ENCODE measurements at regions not wholly inside any gene's neighbourhood (a gene's known extent, or its start where the extent isn't known, plus 50 kb on each side); places are given as distances from the start of the nearest gene placed in this dataset.
"Not testable (repeated sequence)": the region's sequence is repeated elsewhere in the genome, so short reads cannot be mapped to it uniquely, and the experiment has no call there.

DNA sequence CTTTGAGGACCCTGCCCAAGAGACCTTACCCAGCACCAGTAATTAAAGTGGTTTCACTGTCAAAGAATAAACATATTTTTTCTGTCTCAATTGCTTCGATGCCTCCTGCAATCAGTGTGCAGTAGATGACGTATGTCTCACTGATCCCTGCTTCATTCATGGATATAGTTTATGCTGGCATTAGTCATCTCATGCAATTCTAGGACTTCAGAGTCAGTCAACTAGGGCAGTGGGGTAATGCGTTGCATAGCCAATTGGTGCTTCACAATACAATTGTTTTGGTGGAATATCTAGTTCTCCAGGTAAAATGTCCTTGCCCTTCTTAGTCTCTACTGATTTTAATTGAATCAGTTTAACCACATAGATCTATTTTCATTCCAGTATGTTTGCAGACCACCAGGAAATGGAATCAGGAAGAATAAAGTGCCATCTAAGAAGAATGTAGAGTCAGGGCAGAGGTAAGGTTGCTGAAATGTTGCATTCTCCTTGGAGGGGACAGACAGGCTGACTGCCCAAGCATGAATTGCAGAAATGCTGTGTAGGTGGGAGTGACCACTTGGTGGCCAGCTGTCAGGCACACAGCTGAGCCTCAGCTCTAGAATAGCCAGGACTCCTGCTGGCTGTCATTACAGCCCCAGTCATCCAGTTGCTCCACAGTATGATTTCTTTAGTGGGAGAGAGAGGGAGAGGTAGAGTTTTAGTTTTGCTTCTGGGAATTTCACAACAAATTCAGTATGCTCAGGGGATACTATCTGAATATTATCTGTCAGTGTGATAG lies 73.5 kb upstream of the MEGF10 start:
- DNase-seq = no peak

GRCh38 chr5:127221936-127222335 lies 68.7 kb upstream of the MEGF10 start:
- DNase-seq = not testable (repeated sequence)

GRCh38 chr5:127222571-127223156 lies 67.9 kb upstream of the MEGF10 start:
- DNase-seq = not testable (repeated sequence)

DNA sequence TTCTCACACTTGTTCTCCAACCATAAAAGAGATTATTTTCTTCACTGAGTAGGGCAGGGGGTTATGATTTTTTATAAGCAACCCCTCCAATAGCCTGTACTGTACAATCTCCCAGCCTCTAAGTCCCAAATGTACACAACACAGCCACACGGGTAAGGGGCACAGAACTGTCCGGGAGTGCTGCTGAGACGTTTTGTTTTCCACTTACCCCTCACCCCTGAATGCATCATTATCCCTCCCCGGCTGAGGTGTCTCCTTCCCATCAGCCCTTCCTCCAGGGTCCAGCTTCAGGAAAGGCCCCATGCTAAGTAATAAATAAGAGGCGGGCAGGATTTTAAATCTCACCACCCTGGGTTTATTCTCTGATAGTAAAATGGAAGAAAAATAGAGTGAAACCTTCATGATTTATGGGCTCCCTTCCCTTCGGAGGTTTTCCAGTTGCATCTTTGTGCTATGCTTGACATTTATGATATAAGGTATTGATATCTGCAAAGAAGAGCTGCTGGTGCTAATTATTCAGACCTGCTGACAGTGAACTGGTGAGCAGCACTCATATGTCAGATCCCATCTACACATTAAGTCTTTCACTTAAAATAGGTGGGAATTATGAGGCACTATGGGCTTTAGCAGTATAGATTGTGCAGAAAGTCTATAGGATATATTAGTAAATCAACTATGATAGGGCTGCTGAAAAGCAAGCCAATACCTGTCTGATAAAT lies 67.2 kb upstream of the MEGF10 start:
- DNase-seq = no peak

GRCh38 chr5:127227881-127228280 lies 62.7 kb upstream of the MEGF10 start:
- DNase-seq = no peak

DNA sequence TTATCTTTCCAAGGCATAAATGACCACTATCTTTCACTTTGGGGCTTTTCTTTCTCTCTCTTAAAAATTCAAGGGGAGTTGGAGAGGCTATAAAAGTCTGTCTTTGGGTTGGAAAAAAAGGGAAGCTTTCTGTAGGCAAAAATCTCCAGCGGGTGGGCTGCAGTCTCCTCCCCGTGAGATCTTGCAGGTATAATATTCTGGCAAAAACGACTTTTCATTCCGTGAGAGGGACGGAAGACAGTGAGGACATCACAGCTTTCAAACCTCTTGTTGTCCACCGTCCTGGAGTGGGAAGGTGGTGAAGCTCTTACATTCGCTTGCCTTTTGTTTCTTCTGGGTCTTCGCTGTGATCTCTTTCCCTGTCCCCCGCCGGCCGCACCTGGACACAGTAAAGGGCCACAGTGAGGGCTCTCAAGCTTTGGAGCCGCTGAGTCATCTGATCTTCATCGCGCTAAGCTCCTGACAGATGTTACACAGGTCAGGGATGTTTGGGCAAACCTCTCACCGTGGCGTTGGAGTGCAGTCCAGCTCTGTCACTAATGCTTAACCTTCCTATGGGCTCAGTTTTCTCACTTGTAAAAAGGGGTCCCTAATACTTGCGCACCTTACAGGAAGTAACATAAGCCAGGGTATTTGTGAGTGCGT lies 61.9 kb upstream of the MEGF10 start:
- no peak for DNase-seq

- DNase-seq = peak; percentile 54
Measured at GRCh38 chr5:127229185-127229889, 61.3 kb upstream of the MEGF10 start.

DNA sequence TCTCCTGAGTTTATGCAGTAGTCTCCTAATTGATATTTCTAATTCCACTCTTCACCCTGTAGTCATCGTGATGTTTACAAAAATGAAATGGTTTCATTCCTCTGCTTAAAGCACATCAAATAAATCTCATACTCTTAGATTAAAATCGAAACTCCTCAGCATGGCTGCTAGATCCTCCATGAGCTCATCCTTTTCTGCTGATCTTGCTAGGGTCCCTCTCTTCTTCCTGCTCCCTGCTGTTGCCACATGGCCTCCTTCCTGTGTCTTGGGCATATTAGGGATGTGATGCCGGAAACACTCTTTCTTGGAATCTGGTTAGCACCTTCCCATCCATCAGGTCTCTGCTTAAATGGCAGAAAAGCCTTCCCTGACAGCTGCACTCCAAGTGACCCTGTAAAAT lies 59.5 kb upstream of the MEGF10 start:
- DNase-seq = no peak

- no peak for DNase-seq
Measured at GRCh38 chr5:127233590-127233989, 57.0 kb upstream of the MEGF10 start.

- no peak for DNase-seq
Measured at GRCh38 chr5:127235136-127235535, 55.5 kb upstream of the MEGF10 start.

DNA sequence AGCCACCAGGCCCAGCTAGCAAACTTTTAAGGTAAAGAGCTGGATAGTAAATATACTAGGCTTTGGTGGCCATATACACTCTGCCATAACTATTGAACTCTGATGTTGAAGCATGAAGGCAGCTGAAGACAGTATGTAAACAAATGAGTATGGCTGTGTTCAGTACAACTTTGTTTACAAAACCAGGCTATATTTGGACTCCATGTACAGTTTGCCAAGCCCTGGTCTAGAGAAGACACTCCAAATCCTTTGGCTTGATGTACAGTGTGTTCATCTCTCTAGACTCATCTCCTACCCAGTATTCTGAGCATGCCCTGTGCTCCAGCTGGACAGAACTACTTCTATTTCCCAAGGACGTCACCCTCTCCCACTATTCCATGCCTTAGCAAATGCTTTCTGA lies 54.3 kb upstream of the MEGF10 start:
- DNase-seq = no peak
